Muscle of arm (tissue), 1 donor: ENCODE measurements at regions not wholly inside any gene's neighbourhood (a gene's known extent, or its start where the extent isn't known, plus 50 kb on each side); places are given as distances from the start of the nearest gene placed in this dataset.

Source experiments
- DNase-seq: peaks from one replicate; pipeline ENCODE4 v3.0.0-alpha.2; 2013

DNA sequence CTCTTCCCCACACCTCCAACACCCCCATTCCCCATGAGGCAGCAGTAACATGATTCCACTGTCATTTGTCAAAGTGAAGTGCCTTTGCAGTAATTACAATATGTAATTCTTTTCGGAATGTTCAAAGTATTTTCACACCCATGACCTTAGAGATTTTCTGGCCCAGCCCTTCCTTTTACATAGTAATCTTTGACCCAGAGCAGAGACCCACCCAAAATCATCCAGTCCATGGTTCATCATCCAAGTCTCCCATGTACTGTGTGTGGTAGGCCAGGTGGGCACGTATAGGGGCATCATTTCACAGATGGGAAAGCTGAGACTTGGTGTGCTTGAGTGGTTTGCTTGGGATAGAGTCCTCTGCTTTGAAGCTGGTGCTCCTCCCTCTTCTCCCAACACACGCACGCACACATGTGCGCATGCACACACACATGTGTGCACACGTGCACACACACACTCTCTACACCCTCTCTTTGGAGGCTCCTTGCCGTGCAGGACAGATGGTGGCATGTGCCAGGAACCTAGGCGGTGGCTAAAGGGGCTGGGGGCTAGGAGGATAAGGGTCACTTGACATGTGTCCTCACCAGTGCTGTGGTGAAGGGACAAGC is 284.7 kb upstream of the ROPN1 start:
- no peak for DNase-seq

DNA sequence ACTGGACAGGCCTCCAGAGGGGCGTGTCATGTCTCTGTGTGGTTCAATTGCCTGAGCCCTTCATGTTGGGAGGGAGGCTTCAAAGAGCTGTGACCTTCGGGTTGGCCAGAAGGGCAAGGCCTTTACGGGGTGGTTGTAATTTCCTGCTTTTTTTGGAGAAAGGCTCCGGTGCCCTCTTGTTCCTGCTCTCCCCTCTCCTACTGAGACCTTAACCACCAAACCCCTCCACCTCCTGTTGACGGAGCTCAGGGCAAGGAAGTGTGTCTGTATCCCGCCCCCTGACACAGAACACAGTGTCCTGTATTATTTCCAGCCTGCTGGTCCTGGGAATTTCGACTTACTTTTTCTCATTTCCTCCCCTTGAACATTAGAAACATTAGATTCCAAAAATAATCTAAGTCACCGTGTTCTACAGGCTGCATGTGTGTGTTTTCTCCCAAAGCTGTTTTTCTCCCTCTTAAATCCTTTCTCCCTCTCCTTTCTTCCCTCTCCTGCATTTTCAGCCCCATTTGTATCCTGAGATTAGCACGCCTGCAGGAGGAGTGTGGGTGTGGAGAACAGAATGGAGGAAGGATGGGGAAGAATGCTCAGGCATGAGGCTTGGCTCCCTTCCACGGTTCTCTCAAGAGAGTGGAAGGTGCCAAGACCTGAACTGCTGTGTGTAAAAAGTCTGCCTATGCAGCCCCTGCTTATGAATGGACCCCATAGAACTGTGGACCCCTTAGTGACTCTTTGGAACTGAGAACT is 285.4 kb upstream of the ROPN1 start:
- no peak for DNase-seq

GRCh38 chr3:124281453-124282316 is 289.8 kb upstream of the ROPN1 start:
- no peak for DNase-seq

- no peak for DNase-seq
Observed at GRCh38 chr3:124282751-124283651, 291.1 kb upstream of the ROPN1 start.

DNA sequence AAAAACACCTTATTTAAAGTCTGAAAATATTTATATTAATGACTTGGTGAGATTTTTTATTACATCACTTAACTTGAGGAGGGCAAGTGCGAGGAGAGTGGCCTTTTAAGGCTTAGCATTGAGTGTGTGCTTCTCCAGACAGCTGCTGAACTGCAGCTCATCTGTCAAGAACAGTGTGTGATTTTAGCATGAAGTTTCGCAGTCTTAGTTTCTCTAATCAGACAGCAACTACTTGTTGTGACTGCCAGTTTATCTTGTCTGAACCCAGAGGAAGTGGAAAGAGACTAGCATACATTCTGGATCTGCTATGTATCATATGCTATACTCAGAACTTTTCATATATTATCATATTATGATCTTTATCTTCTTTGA is 291.7 kb upstream of the ROPN1 start:
- DNase-seq = no peak

- DNase-seq = no peak
Observed at GRCh38 chr3:124288996-124289395, 297.1 kb upstream of the ROPN1 start.

DNA sequence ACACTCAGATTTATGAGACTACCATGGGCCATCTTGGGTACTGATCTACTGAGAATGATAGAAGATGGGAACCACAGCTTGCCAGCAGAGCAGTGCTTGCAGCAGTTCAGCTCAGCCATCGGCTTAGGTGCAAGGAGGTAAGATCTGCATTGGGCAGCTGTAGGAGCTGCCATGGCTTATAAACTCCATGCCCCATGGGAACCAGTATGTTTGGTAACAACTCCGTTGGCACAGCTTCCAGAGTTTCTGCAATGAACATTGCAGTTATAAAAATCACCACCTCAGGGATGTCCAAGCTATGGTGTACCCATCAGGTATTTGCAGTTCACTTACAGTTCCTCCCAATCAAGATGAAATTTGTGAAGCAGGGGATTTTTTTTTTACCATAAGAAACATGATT is 299.1 kb upstream of the ROPN1 start:
- DNase-seq = no peak

DNA sequence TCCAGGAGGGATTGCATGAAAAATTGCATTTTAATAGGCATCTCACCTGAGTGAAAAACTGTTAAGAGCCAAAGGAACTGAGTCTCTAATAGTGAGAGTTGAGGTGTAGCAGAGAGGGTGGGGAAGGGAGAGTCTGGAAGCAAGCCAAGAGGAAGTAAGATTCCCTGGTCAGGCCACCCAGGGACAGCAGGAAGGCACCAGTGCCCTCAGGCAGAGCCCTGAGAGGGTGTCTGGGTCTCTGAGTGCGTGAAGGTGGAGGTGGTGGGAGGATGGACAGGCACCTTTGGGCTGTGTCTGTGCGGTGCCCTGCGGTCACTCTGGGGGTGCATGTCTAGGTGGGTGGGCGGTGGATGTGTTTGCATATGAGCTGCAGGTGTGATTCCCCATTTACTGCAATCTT is 300.4 kb upstream of the ROPN1 start:
- DNase-seq = no peak

DNA sequence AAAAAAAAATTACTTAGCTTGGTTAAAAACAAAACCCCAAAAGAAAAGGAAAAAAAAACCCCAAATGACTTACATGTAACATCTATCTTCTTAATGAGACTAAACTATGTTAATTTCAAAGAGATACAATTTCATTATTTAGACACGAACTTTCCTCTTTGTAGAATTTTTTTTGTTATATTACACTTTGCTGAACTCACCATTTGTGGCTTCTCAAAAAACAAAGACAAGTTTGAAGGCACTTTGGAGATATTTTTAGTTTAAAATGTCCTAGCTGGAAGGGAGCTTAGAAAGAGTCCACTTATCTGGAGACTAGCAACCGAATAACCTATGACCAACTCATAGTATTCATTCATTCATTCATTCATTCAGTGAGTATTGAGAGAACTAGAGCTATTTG is 301.7 kb upstream of the ROPN1 start:
- no peak for DNase-seq

DNA sequence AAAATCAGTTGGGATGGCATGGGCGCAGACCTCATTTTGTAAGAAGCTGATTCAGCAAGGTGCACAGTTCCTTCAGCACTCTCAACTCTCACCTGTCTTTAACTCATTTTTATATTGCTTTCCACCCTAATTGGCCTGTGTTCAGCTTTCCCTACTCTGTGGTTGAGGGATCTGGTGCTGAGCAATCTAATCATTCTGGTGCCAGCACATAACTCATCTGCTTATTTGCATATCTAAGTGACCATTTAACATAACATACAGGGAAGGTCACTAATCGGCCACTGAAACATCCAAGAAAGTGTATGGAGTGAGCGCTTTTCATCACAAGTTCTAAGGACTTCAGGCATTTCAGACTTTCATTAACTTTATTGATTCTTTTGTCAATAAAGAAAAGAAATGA is 303.4 kb upstream of the ROPN1 start:
- DNase-seq = no peak

DNA sequence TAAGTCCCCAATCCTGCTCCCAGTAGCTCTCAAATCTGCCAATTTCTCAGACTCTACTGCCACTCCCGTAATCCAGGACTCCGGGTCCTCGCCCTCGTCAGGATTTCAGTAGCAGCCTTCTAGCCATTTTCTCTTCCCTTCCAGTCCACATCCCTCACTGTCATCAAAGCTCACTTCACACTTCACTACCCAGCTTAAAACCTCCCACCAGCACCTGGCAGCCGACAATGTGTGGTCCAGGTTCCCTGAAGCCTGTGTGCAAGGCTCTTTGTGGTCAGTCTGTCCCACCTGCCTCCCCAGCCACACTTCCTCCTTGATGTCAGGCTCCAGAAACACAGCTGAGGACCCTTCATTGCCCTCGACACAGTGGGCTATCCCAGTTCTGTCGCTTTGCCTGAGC is 304.5 kb upstream of the ROPN1 start:
- DNase-seq = no peak

GRCh38 chr3:124297062-124297980 is 305.4 kb upstream of the ROPN1 start:
- peak; percentile 25 for DNase-seq

- no peak for DNase-seq
Observed at GRCh38 chr3:124298301-124298700, 306.4 kb upstream of the ROPN1 start.

- DNase-seq = peak; percentile 31
Observed at GRCh38 chr3:124298951-124299350, 307.0 kb upstream of the ROPN1 start.

DNA sequence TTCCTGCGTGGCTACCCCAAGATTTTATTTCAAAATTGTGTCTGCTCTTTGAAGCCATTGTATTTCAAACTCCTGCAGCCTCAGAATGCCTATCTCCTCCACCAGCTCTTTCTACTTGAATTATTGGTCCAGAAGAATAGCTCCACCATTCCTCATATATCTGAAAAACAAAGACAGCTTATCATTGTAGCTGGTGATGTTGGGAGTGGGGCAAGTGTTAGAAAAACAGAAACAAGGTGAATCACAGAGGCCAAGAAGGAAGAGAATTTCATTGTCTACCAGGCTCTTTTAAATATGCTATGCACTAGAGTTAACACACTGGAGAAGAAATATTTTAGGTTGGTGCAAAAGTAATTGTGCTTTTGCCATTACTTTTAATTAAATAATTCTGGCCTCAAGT is 307.9 kb upstream of the ROPN1 start:
- DNase-seq = no peak

DNA sequence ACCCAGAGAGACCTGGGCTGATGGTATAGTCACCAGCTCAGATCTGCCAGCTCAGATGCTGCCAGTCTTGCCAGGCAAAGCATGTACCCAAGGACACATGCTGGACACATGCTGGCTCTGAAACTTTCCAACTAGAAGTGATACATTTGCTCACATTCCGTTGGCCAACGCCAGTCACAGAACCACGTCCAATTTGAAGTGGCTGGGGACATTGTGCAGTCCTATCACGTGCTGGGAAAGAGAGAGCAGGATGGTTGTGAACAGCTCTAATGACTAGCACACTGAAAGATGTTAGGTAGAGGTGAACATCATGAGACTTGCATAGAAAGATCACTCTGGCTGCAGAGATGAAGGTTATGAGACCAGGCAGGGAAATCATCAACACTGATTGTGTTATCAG is 308.5 kb upstream of the ROPN1 start:
- DNase-seq = no peak

GRCh38 chr3:124303305-124303910 is 311.5 kb upstream of the ROPN1 start:
- no peak for DNase-seq

- DNase-seq = no peak
Observed at GRCh38 chr3:124306665-124307064, 314.7 kb upstream of the ROPN1 start.

GRCh38 chr3:124313621-124314020 is 321.7 kb upstream of the ROPN1 start:
- DNase-seq = no peak
